Fibroblast of villous mesenchyme (primary cell): ENCODE measurements at regions not wholly inside any gene's neighbourhood (a gene's known extent, or its start where the extent isn't known, plus 50 kb on each side); places are given as distances from the start of the nearest gene placed in this dataset.

Experiments
- DNase-seq: peaks from one replicate; pipeline ENCODE4 v3.0.0-alpha.2; 2010; ENCODE audit warnings: low read depth
- H3K4me3 ChIP-seq: 2 replicates; pipeline ENCODE4 v1.5.1; 2011; ENCODE audit warnings: low read depth, mild to moderate bottlenecking, low read length
- TF ChIP-seq, protein P1 (sequence below): IDR thresholded peaks from 2 replicates; pipeline ENCODE4 v1.5.1; 2012; ENCODE audit warnings: low read depth, mild to moderate bottlenecking, low read length; ENCODE audit not compliant: insufficient read depth

DNA sequence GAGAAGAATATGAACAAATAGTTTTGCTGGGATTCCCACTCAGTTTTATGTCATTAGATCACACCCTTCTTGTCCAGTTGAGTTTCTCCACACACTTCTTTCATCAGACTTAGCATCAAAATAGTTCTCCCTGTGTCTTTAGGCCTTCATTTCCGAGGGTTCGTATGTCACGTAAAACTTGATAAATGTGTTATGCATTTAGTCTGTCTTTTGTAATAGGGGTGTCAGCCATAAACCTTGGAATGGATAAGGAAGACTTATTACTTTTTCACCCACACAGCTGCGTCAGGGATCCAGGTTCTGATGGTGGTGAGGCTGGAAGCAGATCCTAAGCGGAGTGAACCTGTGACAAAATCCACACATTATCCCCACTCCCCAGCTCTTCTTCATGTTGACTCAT is 246.8 kb downstream of the CD83 start:
- no peak for DNase-seq
- no peak overlapping the region for H3K4me3 ChIP-seq
- TF ChIP-seq, protein P1, sequence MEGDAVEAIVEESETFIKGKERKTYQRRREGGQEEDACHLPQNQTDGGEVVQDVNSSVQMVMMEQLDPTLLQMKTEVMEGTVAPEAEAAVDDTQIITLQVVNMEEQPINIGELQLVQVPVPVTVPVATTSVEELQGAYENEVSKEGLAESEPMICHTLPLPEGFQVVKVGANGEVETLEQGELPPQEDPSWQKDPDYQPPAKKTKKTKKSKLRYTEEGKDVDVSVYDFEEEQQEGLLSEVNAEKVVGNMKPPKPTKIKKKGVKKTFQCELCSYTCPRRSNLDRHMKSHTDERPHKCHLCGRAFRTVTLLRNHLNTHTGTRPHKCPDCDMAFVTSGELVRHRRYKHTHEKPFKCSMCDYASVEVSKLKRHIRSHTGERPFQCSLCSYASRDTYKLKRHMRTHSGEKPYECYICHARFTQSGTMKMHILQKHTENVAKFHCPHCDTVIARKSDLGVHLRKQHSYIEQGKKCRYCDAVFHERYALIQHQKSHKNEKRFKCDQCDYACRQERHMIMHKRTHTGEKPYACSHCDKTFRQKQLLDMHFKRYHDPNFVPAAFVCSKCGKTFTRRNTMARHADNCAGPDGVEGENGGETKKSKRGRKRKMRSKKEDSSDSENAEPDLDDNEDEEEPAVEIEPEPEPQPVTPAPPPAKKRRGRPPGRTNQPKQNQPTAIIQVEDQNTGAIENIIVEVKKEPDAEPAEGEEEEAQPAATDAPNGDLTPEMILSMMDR = no peak

DNA sequence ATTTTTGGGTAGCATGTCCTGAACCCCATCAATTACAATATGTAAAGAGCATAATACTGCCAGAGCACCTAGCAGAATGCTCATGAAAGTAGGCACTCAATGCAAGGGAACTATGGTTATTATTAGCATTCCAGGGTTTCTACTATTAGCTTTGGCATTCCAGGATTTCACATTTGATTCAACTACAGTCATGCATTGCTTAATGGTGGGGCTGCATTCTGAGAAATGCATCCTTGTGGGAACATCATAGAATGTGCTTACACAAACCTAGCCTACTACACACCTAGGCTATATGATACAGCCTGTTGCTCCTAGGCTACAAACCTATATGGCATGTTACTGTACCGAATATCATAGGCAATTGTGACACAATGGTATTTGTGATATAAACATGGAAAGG is 247.8 kb downstream of the CD83 start:
- TF ChIP-seq, protein P1 = no peak
- H3K4me3 ChIP-seq = no peak overlapping the region
- DNase-seq = peak; percentile 3

DNA sequence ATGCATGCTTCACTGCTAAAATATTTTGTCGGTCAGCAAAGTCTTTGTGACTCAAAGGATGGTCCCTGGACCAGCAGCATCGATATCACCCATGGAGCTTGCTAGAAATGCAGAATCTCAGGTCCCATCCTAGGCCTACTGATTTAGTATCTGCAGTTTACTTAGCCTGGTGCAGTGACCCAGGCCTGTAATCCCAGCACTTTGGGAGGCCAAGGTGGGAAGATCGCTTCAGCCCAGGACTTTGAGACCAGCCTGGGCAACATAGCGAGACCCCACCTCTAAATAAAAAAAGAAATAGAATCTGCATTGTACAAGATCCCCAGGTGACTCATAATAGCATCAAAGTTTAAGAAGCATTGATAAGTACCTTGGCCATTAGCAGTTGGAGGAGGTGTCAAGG is 248.7 kb downstream of the CD83 start:
- TF ChIP-seq, protein P1 = no peak
- H3K4me3 ChIP-seq = no peak overlapping the region
- DNase-seq = no peak

DNA sequence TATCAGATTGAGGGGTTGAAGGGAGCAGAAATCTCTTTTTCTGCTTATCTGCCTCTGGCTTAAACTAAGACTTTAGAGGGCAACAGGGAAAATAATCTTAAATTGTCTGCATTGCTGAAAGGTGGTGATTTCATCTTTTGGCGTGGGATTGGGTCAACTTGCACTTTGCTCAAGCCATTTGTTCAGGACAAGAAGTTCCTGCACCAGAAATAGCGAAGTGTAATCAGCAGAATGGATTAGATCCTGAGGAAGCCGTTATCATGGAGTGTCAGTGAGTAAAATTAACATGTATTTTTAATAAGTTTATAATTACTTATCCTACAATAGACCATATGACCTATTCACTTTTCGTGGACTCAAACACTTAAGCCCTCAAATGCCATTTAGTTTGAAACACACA is 249.3 kb downstream of the CD83 start:
- H3K4me3 ChIP-seq = no peak overlapping the region
- no peak for DNase-seq
- TF ChIP-seq, protein P1 = no peak

DNA sequence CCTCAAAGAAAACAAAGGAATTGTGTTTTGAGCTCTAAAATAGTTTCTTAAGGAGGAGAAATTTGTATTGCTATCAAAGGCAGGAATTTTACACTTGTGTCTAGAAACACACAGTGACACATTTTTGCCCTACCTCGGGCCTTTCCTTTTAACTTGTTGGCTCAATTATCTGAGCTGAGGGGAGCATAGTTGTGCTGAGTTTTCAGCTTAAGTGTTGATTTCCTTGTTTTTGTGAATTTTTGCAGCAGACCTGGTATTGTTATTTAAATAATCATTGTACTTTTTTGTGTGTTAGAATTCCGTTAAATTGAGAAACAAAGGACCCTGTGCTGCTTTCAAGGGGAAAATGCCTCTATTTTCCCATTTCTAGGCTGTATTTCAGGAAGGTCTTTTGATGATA is 249.7 kb downstream of the CD83 start:
- TF ChIP-seq, protein P1 = no peak
- H3K4me3 ChIP-seq = no peak overlapping the region
- no peak for DNase-seq

DNA sequence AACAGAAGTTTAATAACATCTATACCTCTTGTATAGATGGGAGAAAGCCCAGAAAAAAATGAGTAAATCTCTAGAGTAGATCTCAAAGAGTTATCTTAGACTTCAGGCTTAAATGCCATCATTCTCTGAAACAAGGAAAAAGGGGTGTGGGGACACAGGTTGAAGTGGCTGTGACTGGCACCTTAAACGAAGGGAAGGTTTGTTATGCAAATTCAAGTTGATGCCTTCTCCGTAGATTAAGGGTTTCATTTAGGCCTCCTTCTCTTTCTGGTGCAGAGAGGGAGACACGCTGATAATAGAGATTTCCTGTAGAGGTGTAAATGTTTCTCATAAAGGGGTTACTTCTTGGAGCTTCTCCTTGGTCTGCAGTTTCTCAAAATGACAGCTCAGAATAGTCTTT is 252.1 kb downstream of the CD83 start:
- DNase-seq = no peak
- H3K4me3 ChIP-seq = no peak overlapping the region
- TF ChIP-seq, protein P1 = no peak

DNA sequence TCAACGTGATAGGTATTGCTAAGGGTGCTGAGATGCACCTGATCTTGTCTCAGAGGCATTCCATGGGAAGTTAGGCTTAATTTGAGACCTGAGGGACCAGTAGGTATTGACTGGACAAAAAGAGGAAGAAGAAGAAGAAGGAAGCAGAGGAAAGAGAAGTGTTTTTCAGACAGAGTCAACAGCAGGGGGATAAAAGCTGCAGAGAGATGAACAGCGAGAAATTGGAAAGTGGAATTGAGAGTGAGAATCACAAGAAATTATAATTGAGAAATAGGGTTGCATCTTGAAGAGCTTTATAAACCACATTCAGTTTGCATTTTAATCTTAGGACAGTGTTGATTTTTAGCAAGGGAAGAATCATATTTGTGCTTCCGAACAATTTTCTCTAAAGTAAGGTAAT is 254.0 kb downstream of the CD83 start:
- DNase-seq = no peak
- no peak overlapping the region for H3K4me3 ChIP-seq
- TF ChIP-seq, protein P1 = no peak
